Stimulated activated CD4-positive, alpha-beta T cell treated with anti-CD3 and anti-CD28 coated beads, Interleukin-4, amount 100 ng/mL, for 24 hours (primary cell): ENCODE measurements at regions not wholly inside any gene's neighbourhood (a gene's known extent, or its start where the extent isn't known, plus 50 kb on each side); places are given as distances from the start of the nearest gene placed in this dataset.

ENCODE experiments used
- DNase-seq: peaks from one replicate; pipeline ENCODE4 v3.0.0-alpha.2; 2020

DNA sequence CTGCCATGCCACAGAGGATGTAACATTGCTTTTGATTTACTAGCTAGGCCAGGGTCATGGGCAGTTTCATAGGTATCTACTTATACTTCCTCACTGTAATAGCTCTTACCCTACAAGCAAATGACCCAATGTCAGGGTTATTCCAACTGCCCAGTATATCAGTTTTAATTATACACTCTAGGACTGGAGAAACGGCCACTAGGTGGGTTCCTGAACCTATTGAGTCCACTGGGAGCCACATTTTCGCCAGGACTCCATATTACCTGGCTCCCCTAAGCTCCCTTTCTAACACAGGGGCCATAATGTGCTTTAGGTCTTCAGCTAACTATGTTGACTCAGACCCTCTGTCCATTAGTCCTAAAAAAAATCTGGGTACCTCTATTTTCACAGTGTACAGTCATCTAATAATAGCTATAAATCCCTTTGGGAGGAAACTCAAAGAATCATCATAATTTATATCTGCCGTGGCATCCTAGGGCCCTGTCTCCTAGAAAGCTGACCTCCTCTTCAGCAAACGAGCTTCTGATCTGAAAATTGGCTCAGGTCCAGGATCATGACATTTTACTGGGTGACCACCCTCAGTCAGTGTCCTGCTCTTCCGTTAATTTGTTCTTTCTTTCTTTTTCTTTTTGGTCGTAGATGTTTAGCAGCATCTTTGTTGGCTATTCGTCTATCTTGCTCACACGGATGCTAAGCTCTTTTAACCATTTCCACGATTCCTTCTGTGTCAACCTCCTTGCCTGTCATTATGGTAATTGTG, 244.3 kb downstream of the FAM76B start:
- DNase-seq: no peak

DNA sequence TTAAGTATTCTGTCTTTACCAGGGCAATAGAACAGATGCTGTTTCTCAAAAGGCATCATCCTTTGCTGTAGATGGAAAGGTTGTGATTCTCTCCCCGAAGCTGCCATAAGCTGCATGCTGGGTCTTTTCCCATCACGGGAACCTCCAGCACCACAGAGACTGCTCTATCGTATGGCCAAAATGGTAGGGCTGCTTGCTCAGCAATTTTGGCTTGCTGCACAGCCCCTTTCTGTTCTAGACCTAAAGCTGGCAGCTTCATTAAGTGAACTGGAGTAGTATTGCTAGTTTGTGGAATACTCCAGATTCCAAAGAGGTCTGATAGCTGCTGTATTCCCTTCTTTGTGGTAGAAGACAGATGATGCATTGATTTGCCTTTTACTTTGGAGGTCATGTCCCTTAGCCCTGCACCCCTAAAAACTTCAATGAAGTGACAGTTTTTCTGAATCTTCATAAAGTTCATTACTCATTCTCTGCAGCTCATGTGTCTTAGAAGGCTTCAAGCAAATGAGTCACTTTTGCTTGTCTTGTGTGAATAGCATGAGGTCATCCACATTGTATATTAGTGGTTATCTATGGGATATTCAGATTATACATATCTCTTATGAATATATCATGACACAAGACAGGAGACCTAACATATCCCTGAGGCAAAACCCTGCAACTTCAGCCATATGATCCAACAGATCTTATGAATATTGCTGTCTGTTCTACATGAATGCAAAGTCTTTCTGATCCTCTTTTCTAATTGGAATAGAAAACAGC, 245.3 kb downstream of the FAM76B start:
- DNase-seq: no peak

DNA sequence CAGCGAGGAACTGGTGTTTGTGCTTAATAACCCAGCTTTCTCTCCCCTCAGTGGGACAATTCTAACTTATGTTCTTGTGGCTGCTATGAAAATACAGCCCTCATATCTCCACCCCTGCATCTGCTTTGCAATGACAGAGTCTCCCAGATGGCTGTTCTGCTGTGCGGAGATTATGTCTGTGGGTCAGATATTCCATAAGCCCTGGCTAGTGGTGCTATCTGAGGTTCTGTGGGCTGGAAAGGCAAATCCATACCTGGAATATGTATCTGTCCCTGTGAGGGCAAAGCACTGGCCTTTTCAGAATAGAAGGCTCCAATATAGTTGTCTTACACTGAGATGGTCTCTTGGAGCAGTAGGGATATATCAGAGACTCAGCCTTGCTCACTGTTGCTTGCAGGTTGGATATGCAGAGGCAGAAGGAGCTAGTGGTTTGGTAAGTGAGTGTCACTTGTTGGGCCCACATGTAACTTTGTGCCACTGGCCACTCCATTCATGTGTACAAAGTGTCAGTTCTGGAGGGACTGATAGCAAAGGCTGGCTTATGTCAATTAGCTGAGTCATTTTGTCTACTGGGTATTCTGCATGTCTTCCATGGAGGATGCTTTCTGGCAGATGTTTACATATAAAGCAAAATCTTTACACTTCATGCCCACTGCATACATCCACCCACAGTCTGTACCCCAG, 246.6 kb downstream of the FAM76B start:
- DNase-seq: no peak

DNA sequence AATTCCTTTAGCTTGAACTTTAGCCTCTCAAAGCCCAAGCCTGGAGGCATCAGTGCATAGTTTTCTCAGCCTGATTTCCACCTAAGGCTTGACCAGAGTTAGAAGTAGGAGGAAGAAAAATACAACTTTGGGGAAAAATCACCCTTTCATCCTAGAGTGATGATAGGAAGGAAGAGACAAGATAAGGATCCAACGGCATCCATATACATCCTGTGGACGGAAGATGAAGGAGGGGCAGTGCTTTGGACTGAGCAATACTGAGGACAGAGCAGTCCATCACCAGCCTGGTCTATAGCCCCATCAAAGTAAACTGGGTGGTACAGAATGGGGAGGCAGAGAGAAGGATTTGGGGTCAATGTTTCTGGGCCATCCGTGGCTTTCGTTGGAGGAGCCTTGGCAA, 247.9 kb downstream of the FAM76B start:
- no peak for DNase-seq

DNA sequence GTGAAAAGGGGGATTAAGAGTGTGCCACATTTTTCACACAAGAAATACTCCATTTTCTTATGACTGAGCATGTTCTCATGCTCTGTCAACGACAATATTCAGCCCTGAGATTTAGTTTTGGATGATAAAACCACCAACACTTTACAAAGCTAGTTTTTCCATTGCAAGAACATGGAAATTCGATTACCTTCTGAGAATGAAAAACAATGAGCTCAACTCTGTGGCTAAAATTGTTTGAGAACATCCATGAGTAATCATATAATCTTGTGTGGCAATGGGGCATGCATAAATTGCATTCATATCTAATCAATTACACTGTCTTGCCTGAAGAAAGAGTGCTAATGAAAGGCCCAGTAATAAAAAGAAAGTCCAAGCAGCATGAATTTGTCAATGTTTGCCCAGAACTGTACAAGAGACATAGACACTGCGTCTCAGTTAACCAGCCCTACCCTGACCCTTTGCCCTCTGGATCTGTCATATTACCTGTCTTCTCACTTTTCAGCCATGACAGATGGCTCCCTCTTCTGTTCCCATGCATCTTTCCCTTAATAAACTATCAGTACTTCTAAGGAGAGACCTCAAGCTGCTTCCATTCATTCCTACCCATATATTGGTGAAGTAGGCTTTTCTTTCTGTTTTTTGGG, 253.4 kb downstream of the FAM76B start:
- no peak for DNase-seq

DNA sequence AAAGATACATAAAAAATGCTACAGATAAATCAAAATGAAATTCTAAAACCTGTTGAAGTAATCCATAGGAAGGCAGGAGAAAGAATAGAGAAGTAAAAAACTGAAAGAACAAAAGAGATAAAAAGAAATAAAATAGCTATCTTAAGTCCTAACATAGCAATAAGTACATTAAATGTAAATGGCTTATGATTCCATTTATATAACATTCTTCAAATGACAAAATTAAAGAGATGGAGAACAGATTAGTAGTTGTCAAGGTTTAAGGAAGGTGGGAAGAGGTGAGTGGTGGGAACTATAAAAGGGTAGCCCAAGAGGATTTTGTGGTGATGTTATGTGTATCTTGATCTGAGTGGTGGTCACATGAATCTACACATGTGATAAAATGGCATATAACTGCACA, 254.8 kb downstream of the FAM76B start:
- no peak for DNase-seq

DNA sequence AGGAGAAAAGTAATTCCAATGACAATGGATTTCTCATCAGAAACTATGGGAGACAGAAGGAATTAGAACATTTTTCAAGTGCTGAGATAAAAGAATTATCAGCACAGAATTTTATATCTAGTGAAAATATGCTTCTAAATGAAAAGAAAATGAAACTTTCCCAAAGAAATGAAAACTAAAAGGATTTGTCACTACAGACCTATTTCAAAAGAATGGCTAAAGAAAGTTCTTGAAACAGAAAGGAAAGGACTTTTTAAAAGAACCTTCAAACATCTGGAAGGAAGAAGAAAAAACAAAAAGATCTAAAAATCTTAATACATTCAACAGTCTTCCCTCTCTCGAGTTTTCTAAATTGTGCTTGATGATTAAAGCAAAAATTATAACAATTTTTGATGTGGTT, 255.4 kb downstream of the FAM76B start:
- DNase-seq: no peak

DNA sequence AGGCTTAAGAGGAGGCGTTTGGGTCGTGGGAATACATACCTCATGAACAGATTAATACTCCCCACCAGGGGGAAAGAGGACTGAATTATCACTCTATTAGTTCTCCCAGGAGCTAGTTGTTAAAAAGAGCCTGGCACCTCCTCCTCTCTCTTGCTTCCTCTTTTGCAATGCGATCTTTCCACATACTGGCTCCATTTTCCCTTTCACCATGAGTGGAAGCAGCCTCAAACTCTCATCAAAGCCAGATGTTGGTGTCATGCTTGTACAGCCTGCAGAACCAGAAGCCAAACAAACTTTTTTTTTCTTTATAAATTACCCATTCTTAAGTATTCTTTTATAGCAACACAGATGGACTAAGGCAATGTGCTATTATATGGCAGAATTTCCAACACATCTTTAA, 258.5 kb downstream of the FAM76B start:
- no peak for DNase-seq

DNA sequence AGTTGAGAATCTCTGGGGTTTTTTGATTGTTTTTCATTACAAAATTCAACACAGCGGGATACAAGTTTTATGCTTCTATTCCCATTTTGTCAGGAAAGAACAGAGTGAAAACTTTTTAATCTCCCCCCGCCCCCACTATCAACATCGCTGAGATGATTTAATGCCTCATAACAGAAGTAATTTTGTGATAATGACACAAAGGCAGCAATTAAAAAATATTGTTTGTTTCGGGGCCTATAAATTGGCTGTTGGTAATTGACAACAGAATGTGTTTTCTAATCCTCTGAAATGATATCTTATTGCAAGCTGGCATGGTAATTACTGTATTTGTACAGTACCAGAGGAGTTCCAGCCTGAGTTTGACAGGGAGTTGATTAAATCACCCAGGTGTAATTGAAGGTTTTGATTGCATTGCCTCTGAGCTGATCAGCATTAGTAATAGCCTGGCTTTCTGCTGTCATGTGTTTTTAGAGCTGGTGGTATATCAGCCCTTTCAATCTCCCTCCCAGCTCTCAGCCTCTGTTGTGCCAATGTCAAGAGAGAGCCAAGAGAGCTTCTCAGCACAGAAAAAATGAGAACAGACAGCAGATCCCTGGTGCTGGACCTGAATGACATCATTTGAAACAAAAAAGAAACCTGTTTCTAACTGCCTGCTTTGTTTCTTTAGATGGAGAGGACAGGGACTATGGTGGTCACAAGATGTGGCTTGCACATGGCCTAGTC, 265.1 kb downstream of the FAM76B start:
- no peak for DNase-seq

DNA sequence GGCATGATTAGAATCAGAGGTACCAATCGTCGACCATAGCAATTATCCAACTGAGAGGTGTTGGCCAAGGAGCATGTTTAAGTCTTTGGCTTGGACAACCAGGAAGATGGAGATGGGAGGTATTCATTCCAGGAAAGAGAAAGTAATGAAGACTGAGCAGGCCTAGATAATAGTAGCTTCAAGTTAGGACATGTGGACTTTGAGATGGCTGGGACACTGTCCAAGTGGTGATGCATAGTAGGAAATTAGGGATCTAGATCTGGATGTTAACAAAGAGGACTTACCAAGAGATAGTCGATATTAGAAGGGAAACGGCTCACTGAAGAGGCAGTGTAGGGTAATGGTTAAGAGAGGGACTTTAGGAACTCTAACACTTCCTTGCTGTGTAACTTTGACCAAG, 266.7 kb downstream of the FAM76B start:
- no peak for DNase-seq

DNA sequence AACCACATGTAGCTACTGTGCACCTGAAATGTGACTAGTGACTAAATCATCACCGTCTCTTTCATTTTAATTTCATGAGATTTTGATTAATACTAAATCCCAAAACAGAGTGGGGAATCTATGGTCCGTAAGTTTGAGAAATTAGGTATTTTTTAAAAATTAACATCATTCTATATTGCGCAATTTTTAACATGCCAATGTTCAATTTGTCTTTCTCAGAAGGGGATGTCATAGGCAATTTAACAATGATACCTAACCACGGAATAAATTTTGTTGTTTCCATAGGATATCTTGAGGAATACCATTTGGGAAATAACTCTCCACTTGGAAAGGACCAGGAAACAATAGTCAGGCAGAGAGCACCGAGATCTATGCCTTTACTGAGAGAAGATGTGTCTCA, 267.7 kb downstream of the FAM76B start:
- no peak for DNase-seq

DNA sequence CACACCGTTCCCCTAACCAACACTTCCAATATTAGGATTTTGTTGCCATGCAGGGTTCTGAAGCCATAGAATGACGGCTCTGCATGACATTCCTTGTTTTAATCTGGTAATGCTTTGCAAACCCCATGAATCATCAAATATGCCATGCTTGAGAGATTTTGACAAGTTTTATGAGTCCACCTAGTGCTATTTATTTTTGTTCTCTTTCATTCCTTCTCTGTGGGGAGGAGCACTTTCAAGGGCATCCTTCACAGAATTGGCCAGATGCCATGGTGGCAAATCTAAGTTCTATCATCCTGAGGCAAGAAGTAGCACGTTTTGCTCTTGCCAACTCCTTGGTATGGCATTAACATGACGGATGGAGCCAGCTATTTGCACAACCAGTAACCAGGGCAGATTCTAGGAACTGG, 268.4 kb downstream of the FAM76B start:
- DNase-seq: no peak

DNA sequence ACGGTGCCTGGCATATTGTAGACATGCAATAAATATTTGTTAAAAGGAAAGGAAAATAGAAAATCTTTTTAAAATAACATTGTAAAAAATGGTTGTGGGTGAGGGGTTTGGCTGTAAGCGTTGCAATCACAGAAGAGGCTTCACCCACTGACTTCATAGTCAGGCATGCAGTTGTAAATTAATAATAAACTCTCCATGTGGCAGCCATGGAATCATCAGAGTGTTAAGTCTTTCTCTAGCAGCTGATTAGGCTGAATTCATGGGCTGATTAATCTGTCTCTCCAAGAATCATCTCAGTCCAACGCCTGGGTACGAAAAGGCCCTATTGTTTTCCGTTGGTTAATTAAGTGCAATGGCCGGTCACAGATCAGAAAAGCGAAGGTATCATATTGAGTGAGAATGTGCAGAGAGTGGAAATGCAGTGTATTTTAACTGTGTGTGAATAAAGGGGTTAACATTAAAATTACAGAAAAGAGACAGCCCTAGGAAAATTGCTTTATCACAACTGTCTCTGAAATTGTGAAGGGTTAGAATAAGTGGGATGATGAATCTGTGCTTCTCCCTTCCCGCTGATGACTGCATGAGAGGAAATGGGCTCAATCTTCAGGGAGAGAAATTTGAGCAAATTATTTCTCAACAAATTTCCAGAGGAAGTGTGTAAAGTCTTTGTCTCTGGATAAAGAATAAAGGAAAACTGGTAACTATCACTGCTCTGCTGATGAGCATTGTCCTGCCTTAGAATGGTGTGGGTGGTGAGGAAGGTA, 269.0 kb downstream of the FAM76B start:
- no peak for DNase-seq

DNA sequence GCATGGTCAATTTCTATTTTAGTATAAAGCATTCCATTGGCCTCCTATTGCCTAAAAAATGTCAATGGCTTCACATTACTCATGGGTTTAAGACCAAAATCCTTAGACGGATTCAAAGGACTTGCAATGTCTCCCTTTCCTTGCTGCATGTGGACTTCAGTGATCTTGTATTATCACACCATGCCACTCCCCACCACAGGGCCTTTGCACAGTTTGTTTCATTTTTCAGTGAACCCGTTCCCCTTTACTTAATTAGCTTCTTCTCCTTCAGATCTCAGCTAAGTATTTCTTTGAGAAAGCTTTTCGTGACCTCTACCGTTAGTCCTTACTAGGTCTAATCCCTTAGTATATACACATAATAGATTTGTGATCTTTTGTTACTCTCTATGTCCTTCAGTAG, 269.7 kb downstream of the FAM76B start:
- no peak for DNase-seq

DNA sequence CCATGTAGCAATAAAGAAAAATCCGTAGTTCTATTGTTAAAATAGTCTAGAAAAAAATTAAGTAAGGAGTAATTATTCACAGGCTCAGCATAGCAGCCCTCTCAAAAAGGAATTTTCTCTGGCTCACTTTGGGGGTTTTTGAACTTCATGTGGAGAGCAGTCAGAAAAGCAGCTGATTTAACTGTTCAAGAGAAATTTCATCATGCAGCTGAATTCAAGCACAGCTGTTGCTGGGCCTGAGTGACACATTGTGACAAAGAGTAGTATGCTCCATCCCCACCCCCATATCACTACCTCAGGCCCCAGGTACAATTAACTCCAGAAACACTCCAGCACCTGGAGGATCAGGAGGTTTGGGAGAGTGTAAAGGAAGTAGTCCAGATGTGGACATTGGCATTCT, 272.1 kb downstream of the FAM76B start:
- no peak for DNase-seq

DNA sequence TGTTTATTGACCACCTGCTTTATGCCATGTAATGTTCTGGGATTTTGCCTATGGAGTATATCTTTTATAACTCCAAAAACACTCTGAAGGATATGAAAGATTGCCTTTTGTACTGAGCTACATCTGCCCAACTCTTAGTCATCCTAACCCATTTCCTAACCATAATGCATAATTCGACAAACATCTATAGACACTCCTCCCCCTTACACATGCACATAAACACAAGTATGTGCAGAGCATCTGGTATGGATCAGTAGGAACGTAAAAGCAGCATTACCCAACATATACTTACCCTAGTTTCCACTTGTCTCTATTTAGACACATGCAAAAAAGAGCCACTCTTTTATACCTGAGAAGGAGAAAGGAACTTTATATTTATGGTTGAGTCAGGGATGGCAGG, 272.8 kb downstream of the FAM76B start:
- DNase-seq: no peak

DNA sequence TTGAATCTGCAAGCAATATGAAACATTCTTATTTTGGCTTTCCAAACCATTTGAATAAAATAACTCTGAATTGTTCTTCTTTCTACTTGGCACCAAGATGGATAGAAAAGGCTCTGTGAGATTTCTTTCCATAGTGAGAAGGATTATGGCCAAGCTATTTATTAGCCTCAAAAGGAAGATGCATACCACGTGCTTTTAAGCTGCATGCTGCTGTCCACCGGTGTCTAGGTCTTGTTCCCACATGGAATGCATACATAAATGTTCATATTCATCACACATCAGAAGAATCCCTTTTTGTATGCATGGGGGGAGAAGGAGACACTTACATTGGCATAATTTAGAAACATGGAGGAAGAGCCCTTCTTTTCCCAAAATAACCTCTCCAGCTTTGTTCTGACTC, 273.4 kb downstream of the FAM76B start:
- DNase-seq: no peak

DNA sequence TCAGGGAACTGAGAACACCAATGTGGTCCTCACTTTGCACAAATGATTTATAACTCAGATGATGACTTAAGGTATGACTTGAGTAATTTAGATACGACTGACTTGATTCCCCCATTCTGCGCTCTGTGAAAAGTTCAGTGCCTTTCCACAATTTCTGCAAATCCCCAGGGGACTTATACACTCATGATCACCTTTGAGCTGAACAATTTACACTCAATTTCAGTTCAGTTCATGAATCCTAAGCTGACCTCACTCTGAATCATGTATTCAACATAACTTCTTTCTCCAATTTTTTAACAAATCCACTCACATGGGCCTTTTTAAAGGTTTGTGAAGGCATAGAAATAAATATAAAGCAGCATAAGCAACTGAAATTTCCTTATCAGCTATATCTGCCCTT, 274.2 kb downstream of the FAM76B start:
- DNase-seq: no peak

DNA sequence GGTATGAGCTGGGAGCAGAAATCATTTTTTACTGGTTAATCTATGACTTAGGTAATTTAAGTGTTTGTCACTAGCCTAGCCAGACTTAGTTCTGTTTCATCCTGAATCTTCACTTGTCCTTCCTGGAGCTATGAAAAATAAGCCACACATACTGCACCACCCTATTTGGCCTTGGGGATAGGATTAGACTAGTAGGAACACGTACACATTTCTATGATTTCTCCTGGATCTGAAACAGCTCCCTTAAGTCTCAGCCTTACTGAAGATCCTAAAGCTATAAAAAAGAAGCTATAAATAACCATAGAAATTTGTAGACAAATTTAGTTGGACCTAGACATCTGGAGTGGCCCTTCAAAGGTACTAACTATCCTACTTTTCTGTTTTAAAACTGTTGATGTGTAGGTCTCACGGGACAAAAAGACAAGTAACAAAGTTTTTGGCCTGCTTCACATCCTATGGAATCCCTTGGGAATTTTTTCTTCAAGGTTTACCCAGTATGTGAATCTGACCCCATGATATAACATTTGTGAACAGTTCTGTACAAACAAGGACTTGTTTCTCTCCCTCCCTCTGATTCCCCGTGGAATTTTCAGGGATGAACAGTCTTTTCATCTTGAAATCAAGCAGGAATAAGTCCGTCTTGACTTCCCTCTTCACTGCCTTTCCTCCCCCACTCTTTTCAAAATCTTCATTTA, 275.0 kb downstream of the FAM76B start:
- no peak for DNase-seq

DNA sequence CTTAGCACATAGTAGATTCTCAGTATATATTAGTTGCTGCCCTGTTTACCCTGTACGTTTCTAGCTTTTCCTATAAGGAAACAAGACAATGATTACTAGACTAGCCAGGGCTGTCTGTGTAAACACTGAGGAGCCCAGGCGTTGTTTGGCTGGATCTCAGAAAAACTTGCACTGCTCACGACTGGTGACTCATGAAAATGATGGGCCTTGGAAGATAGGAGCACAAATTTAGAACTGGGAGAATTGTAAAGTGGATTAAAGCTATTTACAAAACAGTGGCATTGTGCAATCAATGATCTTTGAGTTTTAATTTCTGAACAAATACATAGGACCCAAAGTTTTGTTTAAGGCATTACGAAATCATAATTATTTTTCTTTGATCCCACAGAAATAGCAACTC, 276.9 kb downstream of the FAM76B start:
- DNase-seq: no peak

DNA sequence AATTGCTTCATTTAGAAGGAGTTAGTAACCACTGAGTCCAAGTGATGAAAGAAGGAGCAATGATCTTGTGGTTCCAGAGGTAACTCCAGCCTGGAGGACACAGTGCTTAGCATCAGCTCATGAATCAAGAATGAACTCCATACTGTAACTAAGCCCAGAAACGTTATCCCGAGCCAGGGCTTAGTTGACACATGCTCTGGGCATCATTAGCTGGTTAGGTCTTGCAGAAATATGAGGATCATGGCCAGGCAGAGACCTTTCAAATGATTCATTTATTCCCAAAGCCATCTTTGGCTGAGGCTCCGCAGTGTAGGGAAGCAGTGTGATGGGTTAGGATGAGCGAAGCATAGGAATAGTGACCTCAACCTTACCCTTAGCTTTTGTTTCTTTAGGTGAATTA, 277.4 kb downstream of the FAM76B start:
- DNase-seq: no peak
